GM23338 (cell line): ENCODE measurements at regions not wholly inside any gene's neighbourhood (a gene's known extent, or its start where the extent isn't known, plus 50 kb on each side); places are given as distances from the start of the nearest gene placed in this dataset.

Experiments
- ATAC-seq: fragments of 200-7000 bp; cut with Tn5 transposase; 3 replicates; pipeline ENCODE4 v1.9.1; 2020
- DNase-seq: peaks from one replicate; pipeline ENCODE4 v3.0.0-alpha.2; 2015; ENCODE audit warnings: low spot score
- H2AFZ ChIP-seq: fragments of 200-600 bp; sonication (generic); 2 replicates; pipeline ENCODE4 v1.8.0; 2016; ENCODE audit warnings: antibody characterized with exemption, mild to moderate bottlenecking, moderate library complexity
- H3F3A ChIP-seq: fragments of 200-600 bp; sonication (generic); replicated peaks from 2 replicates; pipeline ENCODE4 v1.8.0; 2017; ENCODE audit warnings: antibody characterized with exemption, mixed run types, low read depth
- H3K27ac ChIP-seq: fragments of 200-600 bp; sonication (generic); 2 replicates; pipeline ENCODE4 v1.6.1; 2016; ENCODE audit warnings: low read depth
- H3K27me3 ChIP-seq: fragments of 200-600 bp; sonication (generic); 2 replicates; pipeline ENCODE4 v1.8.0; 2016; ENCODE audit warnings: mild to moderate bottlenecking, mixed run types, moderate library complexity; ENCODE audit not compliant: insufficient read depth
- H3K36me3 ChIP-seq: fragments of 200-600 bp; sonication (generic); 2 replicates; pipeline ENCODE4 v1.8.0; 2016; ENCODE audit warnings: mild to moderate bottlenecking; ENCODE audit not compliant: insufficient read depth
- H3K4me1 ChIP-seq: fragments of 200-600 bp; sonication (generic); 2 replicates; pipeline ENCODE4 v1.8.0; 2016; ENCODE audit warnings: mild to moderate bottlenecking, moderate library complexity; ENCODE audit not compliant: insufficient read depth
- H3K4me2 ChIP-seq: fragments of 200-600 bp; sonication (generic); 2 replicates; pipeline ENCODE4 v1.7.1; 2017; ENCODE audit warnings: mixed run types
- H3K4me3 ChIP-seq: fragments of 200-600 bp; sonication (generic); 2 replicates; pipeline ENCODE4 v1.6.1; 2016; ENCODE audit warnings: mixed run types
- H3K79me2 ChIP-seq: fragments of 200-600 bp; sonication (generic); replicated peaks from 2 replicates; pipeline ENCODE4 v1.8.0; 2017; ENCODE audit warnings: mild to moderate bottlenecking; ENCODE audit not compliant: insufficient read depth
- H3K9me2 ChIP-seq: fragments of 200-600 bp; sonication (generic); 2 replicates; pipeline ENCODE4 v1.8.0; 2017; ENCODE audit not compliant: insufficient read depth
- H4K20me1 ChIP-seq: fragments of 200-600 bp; sonication (generic); replicated peaks from 2 replicates; pipeline ENCODE4 v1.8.0; 2017; ENCODE audit warnings: mild to moderate bottlenecking; ENCODE audit not compliant: insufficient read depth
- H3K27ac Mint-ChIP-seq: 2 replicates; pipeline ENCODE4 v1.8.0; 2020; ENCODE audit warnings: inconsistent platforms, mild to moderate bottlenecking, moderate library complexity, mixed read lengths
- H3K27me3 Mint-ChIP-seq: 3 replicates; pipeline ENCODE4 v1.8.0; 2022; ENCODE audit warnings: low read depth, mild to moderate bottlenecking, moderate library complexity, mixed read lengths, inconsistent platforms; ENCODE audit not compliant: insufficient read depth, poor library complexity
- H3K36me3 Mint-ChIP-seq: 3 replicates; pipeline ENCODE4 v1.8.0; 2021; ENCODE audit warnings: low read depth, mild to moderate bottlenecking, inconsistent platforms, moderate library complexity, mixed read lengths
- H3K4me1 Mint-ChIP-seq: 3 replicates; pipeline ENCODE4 v1.8.0; 2020; ENCODE audit warnings: mild to moderate bottlenecking, inconsistent platforms, mixed read lengths
- H3K4me3 Mint-ChIP-seq: 3 replicates; pipeline ENCODE4 v1.8.0; 2021; ENCODE audit warnings: moderate library complexity, mild to moderate bottlenecking, inconsistent platforms, mixed read lengths
- H3K9me3 Mint-ChIP-seq: 3 replicates; pipeline ENCODE4 v1.8.0; 2020; ENCODE audit warnings: moderate library complexity, mild to moderate bottlenecking, inconsistent platforms, mixed read lengths
- CREB1 ChIP-seq: fragments of 250-450 bp; sonication (Bioruptor Pico); IDR thresholded peaks from 2 replicates; pipeline ENCODE4 v1.5.0; 2020; ENCODE audit warnings: low read depth, mild to moderate bottlenecking, moderate library complexity
- CTCF ChIP-seq, 2 experiments: fragments of 200-600 bp in 1 of 2; sonication (generic) in 1 of 2; conservative IDR thresholded peaks; 2 replicates each; pipeline versions ENCODE4 v1.5.1 to v1.6.1; 2016 to 2017; ENCODE audit warnings: antibody characterized with exemption in 2 of 2, low read depth in 2 of 2, mild to moderate bottlenecking in 2 of 2, moderate library complexity in 1 of 2
- ETS1 ChIP-seq: IDR thresholded peaks from 2 replicates; pipeline ENCODE4 v1.6.1; 2016; ENCODE audit warnings: antibody characterized with exemption
- EZH2 ChIP-seq: fragments of 200-600 bp; sonication (generic); IDR thresholded peaks from one replicate; pipeline ENCODE4 v1.8.0; 2017; ENCODE audit warnings: antibody characterized with exemption, mild to moderate bottlenecking, low read depth; ENCODE audit not compliant: unreplicated experiment
- EZH2phosphoT487 ChIP-seq: fragments of 200-600 bp; sonication (generic); IDR thresholded peaks from one replicate; pipeline ENCODE4 v1.8.1; 2018; ENCODE audit warnings: antibody characterized with exemption; ENCODE audit not compliant: unreplicated experiment
- JUNB ChIP-seq: IDR thresholded peaks from one replicate; pipeline ENCODE4 v1.6.1; 2016; ENCODE audit warnings: antibody characterized with exemption; ENCODE audit not compliant: unreplicated experiment
- NANOG ChIP-seq: IDR thresholded peaks from 2 replicates; pipeline ENCODE4 v1.6.1; 2016; ENCODE audit warnings: antibody characterized with exemption, borderline replicate concordance
- POLR2AphosphoS5 ChIP-seq: IDR thresholded peaks from 2 replicates; pipeline ENCODE4 v1.6.1; 2016; ENCODE audit warnings: antibody characterized with exemption, low read depth
- STAT1 ChIP-seq: IDR thresholded peaks from one replicate; pipeline ENCODE4 v1.6.1; 2016; ENCODE audit warnings: antibody characterized with exemption; ENCODE audit not compliant: unreplicated experiment
- ZNF114 ChIP-seq: fragments of 250-450 bp; sonication (Bioruptor Pico); IDR thresholded peaks from 2 replicates; pipeline ENCODE4 v1.5.0; 2020; ENCODE audit warnings: mild to moderate bottlenecking, moderate library complexity
- ZNF331 ChIP-seq: fragments of 250-450 bp; sonication (Bioruptor Pico); IDR thresholded peaks from 2 replicates; pipeline ENCODE4 v1.5.0; 2020; ENCODE audit warnings: low read depth, mild to moderate bottlenecking, moderate library complexity
- ZNF462 ChIP-seq: fragments of 250-450 bp; sonication (Bioruptor Pico); IDR thresholded peaks from 2 replicates; pipeline ENCODE4 v1.5.0; 2020; ENCODE audit warnings: mild to moderate bottlenecking, moderate library complexity
- TF ChIP-seq, protein P1 (sequence below): IDR thresholded peaks from one replicate; pipeline ENCODE4 v1.6.1; 2018; ENCODE audit warnings: antibody characterized with exemption; ENCODE audit not compliant: unreplicated experiment

DNA sequence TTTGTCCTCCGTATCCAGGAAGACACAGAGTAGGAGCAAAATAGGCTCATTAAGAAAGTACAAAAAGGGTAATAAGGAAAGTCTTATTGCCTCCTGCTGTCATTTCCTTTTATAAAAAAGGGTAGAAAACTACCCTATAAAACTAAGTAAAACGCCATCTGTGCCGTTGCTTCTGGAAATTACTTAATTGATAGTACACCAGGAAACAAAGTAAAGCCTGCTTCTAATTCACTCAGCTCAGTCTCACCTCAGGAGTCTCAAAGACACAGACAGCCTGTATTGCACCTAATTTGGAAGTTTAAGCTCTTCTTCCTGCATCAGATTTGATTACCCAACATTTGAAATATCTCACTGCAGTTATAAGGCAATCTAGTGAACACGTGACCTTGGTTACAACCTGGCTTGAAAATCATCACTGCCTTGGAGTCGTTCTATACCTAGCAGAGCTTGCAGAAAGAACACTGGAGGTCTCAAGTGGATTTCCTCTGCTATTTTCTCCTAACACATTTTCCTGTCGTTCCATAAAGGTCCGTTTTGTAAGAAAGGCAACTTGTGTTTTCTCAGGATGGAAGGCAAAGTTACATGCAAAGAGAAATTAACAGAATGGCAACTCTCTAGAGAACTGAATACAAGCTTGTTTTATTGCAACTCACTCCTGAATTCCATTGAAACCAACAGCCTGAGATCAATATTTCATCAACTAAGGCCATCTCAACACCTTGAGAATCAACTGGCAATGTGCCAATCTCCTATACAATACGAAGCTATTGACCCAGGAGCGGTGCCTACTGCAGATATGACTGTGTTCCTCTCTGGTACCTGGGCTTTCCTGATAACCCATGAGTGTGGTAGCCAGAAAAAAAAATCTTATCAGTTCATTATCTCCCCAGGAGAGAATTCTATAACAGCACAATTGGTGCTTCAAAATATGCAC lies 203.3 kb upstream of the LMCD1 start:
- Mint-ChIP-seq H3K4me3 (no peak overlapping the region), H3K27ac (no peak overlapping the region), H3K27me3 (no peaks in the 10 kb centered on the region), H3K9me3 (no peaks in the 10 kb centered on the region; the same call in 2 of the 3 replicates), H3K36me3 (no peaks in the 10 kb centered on the region), H3K4me1 (peaks cover 7% of the 10 kb centered on the region; the same call in 2 of the 3 replicates)
- Histone ChIP-seq H2AFZ (no peak overlapping the region), H3K27me3 (no peaks in the 10 kb centered on the region), H3K9me2 (0 out of 2 replicates have a peak, but pooled peaks cover 3% of the 10 kb centered on the region), H3K36me3 (no peaks in the 10 kb centered on the region), H3K4me2 (no peak overlapping the region), H3K27ac (no peak overlapping the region), H3F3A (no peaks in the 10 kb centered on the region), H3K79me2 (no peaks in the 10 kb centered on the region), H3K4me3 (no peak overlapping the region), H4K20me1 (no peaks in the 10 kb centered on the region), H3K4me1 (no peaks in the 10 kb centered on the region)
- no peak for DNase-seq
- no peak for ATAC-seq
- TF ChIP-seq EZH2phosphoT487 (no peak), JUNB (no peak), NANOG (no peak), ZNF114 (CRISPR knock-in tag) (no peak), ETS1 (no peak), ZNF462 (CRISPR knock-in tag) (no peak), EZH2 (no peak), STAT1 (no peak), CTCF (conservative IDR thresholded peaks at IDR 0.05; ENCODE audit: low read depth in 2 of 2) (no peak), ZNF331 (CRISPR knock-in tag) (no peak), CREB1 (CRISPR knock-in tag) (no peak), POLR2AphosphoS5 (no peak)
- TF ChIP-seq, protein P1, sequence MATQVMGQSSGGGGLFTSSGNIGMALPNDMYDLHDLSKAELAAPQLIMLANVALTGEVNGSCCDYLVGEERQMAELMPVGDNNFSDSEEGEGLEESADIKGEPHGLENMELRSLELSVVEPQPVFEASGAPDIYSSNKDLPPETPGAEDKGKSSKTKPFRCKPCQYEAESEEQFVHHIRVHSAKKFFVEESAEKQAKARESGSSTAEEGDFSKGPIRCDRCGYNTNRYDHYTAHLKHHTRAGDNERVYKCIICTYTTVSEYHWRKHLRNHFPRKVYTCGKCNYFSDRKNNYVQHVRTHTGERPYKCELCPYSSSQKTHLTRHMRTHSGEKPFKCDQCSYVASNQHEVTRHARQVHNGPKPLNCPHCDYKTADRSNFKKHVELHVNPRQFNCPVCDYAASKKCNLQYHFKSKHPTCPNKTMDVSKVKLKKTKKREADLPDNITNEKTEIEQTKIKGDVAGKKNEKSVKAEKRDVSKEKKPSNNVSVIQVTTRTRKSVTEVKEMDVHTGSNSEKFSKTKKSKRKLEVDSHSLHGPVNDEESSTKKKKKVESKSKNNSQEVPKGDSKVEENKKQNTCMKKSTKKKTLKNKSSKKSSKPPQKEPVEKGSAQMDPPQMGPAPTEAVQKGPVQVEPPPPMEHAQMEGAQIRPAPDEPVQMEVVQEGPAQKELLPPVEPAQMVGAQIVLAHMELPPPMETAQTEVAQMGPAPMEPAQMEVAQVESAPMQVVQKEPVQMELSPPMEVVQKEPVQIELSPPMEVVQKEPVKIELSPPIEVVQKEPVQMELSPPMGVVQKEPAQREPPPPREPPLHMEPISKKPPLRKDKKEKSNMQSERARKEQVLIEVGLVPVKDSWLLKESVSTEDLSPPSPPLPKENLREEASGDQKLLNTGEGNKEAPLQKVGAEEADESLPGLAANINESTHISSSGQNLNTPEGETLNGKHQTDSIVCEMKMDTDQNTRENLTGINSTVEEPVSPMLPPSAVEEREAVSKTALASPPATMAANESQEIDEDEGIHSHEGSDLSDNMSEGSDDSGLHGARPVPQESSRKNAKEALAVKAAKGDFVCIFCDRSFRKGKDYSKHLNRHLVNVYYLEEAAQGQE = no peak
